H1 (cell line): ENCODE measurements at regions not wholly inside any gene's neighbourhood (a gene's known extent, or its start where the extent isn't known, plus 50 kb on each side); places are given as distances from the start of the nearest gene placed in this dataset.

ENCODE experiments used
- ASH2L ChIP-seq: fragments of 200-600, 300-600 bp; sonication (generic); IDR thresholded peaks from one replicate; pipeline ENCODE4 v1.7.1; 2017; ENCODE audit warnings: low read length
- KDM4A ChIP-seq: IDR thresholded peaks from one replicate; pipeline ENCODE4 v1.7.1; 2012; ENCODE audit warnings: low read depth, mild to moderate bottlenecking, moderate library complexity, low read length, inconsistent platforms; ENCODE audit not compliant: severe bottlenecking
- POLR2A ChIP-seq, 2 experiments: IDR thresholded peaks; 1 replicate in 1 of 2; 2 replicates in 1 of 2; pipeline ENCODE4 v1.6.1; 2011; ENCODE audit warnings: low read depth in 2 of 2, low read length in 2 of 2, mild to moderate bottlenecking in 2 of 2; ENCODE audit errors: control extremely low read depth in 1 of 2
- POU5F1 ChIP-seq: IDR thresholded peaks from 2 replicates; pipeline ENCODE4 v1.6.1; 2011; ENCODE audit warnings: low read depth, mild to moderate bottlenecking, low read length, moderate library complexity
- RBBP5 ChIP-seq: IDR thresholded peaks from 2 replicates; pipeline ENCODE4 v1.7.1; 2012; ENCODE audit warnings: low read depth, mild to moderate bottlenecking, inconsistent platforms, low read length, moderate library complexity, borderline replicate concordance
- RFX5 ChIP-seq: IDR thresholded peaks from 2 replicates; pipeline ENCODE4 v1.6.1; 2011; ENCODE audit warnings: low read depth, low read length, improper control_type of control experiment, borderline replicate concordance
- SIX5 ChIP-seq: IDR thresholded peaks from 2 replicates; pipeline ENCODE4 v1.6.1; 2011; ENCODE audit warnings: mild to moderate bottlenecking, low read depth, low read length
- SP2 ChIP-seq: IDR thresholded peaks from 2 replicates; pipeline ENCODE4 v1.6.1; 2012; ENCODE audit warnings: mild to moderate bottlenecking, low read length, inconsistent platforms
- TAF7 ChIP-seq: optimal IDR thresholded peaks from 2 replicates; pipeline ENCODE3; 2011; ENCODE audit warnings: low read depth, mild to moderate bottlenecking, inconsistent platforms, low read length, moderate library complexity, borderline replicate concordance
- TCF12 ChIP-seq: IDR thresholded peaks from 2 replicates; pipeline ENCODE4 v1.6.1; 2011; ENCODE audit warnings: low read depth, mild to moderate bottlenecking, low read length
- TF ChIP-seq, protein P1 (sequence below): fragments of 300-600 bp; sonication (generic); IDR thresholded peaks from 2 replicates; pipeline ENCODE4 v1.7.1; 2012; ENCODE audit warnings: low read length, moderate library complexity, mild to moderate bottlenecking, inconsistent platforms; ENCODE audit not compliant: insufficient replicate concordance
- TF ChIP-seq, protein P2 (sequence below): IDR thresholded peaks from 2 replicates; pipeline ENCODE4 v1.6.1; 2012; ENCODE audit warnings: low read length, inconsistent platforms

DNA sequence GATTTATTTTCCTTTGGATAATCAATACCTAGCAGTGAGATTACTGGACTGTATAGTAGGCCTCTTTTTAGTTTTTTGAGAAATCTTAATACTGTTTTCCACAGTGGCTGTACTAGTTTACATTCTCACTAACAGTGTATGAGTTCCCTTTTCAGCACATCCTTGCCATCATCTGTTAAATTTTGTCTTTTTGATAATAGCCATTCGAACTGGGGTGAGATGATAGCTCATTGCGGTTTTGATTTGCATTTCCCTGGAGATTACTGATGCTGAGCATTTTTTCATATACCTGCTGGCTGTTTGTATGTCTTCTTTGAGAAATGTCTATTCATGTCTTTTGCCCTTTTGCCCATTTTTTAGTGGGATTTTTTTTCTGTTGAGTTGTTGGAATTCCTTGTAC is 210.8 kb downstream of the CGGBP1 start (continued):
- TF ChIP-seq, protein P1, sequence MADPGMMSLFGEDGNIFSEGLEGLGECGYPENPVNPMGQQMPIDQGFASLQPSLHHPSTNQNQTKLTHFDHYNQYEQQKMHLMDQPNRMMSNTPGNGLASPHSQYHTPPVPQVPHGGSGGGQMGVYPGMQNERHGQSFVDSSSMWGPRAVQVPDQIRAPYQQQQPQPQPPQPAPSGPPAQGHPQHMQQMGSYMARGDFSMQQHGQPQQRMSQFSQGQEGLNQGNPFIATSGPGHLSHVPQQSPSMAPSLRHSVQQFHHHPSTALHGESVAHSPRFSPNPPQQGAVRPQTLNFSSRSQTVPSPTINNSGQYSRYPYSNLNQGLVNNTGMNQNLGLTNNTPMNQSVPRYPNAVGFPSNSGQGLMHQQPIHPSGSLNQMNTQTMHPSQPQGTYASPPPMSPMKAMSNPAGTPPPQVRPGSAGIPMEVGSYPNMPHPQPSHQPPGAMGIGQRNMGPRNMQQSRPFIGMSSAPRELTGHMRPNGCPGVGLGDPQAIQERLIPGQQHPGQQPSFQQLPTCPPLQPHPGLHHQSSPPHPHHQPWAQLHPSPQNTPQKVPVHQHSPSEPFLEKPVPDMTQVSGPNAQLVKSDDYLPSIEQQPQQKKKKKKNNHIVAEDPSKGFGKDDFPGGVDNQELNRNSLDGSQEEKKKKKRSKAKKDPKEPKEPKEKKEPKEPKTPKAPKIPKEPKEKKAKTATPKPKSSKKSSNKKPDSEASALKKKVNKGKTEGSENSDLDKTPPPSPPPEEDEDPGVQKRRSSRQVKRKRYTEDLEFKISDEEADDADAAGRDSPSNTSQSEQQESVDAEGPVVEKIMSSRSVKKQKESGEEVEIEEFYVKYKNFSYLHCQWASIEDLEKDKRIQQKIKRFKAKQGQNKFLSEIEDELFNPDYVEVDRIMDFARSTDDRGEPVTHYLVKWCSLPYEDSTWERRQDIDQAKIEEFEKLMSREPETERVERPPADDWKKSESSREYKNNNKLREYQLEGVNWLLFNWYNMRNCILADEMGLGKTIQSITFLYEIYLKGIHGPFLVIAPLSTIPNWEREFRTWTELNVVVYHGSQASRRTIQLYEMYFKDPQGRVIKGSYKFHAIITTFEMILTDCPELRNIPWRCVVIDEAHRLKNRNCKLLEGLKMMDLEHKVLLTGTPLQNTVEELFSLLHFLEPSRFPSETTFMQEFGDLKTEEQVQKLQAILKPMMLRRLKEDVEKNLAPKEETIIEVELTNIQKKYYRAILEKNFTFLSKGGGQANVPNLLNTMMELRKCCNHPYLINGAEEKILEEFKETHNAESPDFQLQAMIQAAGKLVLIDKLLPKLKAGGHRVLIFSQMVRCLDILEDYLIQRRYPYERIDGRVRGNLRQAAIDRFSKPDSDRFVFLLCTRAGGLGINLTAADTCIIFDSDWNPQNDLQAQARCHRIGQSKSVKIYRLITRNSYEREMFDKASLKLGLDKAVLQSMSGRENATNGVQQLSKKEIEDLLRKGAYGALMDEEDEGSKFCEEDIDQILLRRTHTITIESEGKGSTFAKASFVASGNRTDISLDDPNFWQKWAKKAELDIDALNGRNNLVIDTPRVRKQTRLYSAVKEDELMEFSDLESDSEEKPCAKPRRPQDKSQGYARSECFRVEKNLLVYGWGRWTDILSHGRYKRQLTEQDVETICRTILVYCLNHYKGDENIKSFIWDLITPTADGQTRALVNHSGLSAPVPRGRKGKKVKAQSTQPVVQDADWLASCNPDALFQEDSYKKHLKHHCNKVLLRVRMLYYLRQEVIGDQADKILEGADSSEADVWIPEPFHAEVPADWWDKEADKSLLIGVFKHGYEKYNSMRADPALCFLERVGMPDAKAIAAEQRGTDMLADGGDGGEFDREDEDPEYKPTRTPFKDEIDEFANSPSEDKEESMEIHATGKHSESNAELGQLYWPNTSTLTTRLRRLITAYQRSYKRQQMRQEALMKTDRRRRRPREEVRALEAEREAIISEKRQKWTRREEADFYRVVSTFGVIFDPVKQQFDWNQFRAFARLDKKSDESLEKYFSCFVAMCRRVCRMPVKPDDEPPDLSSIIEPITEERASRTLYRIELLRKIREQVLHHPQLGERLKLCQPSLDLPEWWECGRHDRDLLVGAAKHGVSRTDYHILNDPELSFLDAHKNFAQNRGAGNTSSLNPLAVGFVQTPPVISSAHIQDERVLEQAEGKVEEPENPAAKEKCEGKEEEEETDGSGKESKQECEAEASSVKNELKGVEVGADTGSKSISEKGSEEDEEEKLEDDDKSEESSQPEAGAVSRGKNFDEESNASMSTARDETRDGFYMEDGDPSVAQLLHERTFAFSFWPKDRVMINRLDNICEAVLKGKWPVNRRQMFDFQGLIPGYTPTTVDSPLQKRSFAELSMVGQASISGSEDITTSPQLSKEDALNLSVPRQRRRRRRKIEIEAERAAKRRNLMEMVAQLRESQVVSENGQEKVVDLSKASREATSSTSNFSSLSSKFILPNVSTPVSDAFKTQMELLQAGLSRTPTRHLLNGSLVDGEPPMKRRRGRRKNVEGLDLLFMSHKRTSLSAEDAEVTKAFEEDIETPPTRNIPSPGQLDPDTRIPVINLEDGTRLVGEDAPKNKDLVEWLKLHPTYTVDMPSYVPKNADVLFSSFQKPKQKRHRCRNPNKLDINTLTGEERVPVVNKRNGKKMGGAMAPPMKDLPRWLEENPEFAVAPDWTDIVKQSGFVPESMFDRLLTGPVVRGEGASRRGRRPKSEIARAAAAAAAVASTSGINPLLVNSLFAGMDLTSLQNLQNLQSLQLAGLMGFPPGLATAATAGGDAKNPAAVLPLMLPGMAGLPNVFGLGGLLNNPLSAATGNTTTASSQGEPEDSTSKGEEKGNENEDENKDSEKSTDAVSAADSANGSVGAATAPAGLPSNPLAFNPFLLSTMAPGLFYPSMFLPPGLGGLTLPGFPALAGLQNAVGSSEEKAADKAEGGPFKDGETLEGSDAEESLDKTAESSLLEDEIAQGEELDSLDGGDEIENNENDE: no peak
- TF ChIP-seq TCF12 (no peak), ASH2L (no peak), SIX5 (no peak), RFX5 (no peak), POU5F1 (no peak), TAF7 (no peak), RBBP5 (no peak), POLR2A (IDR thresholded peaks at IDR 0.05; ENCODE audit: control extremely low read depth in 1 of 2, low read depth in 2 of 2, low read length in 2 of 2) (no peak), KDM4A (no peak), SP2 (no peak)
- TF ChIP-seq, protein P2, sequence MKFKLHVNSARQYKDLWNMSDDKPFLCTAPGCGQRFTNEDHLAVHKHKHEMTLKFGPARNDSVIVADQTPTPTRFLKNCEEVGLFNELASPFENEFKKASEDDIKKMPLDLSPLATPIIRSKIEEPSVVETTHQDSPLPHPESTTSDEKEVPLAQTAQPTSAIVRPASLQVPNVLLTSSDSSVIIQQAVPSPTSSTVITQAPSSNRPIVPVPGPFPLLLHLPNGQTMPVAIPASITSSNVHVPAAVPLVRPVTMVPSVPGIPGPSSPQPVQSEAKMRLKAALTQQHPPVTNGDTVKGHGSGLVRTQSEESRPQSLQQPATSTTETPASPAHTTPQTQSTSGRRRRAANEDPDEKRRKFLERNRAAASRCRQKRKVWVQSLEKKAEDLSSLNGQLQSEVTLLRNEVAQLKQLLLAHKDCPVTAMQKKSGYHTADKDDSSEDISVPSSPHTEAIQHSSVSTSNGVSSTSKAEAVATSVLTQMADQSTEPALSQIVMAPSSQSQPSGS: no peak
